Dendritic cell treated with granulocyte-macrophage colony-stimulating factor and Interleukin-4, amounts not matched to agents 40 ng/mL and 50 ng/mL, for 4 days (primary cell): ENCODE measurements at regions not wholly inside any gene's neighbourhood (a gene's known extent, or its start where the extent isn't known, plus 50 kb on each side); places are given as distances from the start of the nearest gene placed in this dataset.

Experiments
- H3K27ac Mint-ChIP-seq: one replicate; pipeline ENCODE4 v1.8.0; 2022; ENCODE audit warnings: mild to moderate bottlenecking, mixed read lengths
- H3K27me3 Mint-ChIP-seq: one replicate; pipeline ENCODE4 v1.8.0; 2022; ENCODE audit warnings: mild to moderate bottlenecking, mixed read lengths
- H3K36me3 Mint-ChIP-seq: one replicate; pipeline ENCODE4 v1.8.0; 2022; ENCODE audit warnings: low read depth, mixed read lengths
- H3K4me1 Mint-ChIP-seq: one replicate; pipeline ENCODE4 v1.8.0; 2022; ENCODE audit warnings: low read depth, mixed read lengths
- H3K4me3 Mint-ChIP-seq: one replicate; pipeline ENCODE4 v1.8.0; 2022; ENCODE audit warnings: mild to moderate bottlenecking, moderate library complexity, mixed read lengths
- H3K9me3 Mint-ChIP-seq: one replicate; pipeline ENCODE4 v1.8.0; 2022; ENCODE audit warnings: mixed read lengths
- intact Hi-C: fragments of 100-400 bp; cut with micrococcal nuclease; formaldehyde crosslinking; loops from one replicate; pipeline ENCODE4 v1.15.0; 2022

GRCh38 chr4:144590020-144590419, 55.9 kb upstream of the HHIP start:
- peaks cover 10% of the 10 kb centered on the region for H3K9me3 Mint-ChIP-seq
- H3K27ac Mint-ChIP-seq, result no peak overlapping the region
- no peak overlapping the region for H3K4me3 Mint-ChIP-seq
- no peaks in the 10 kb centered on the region for H3K27me3 Mint-ChIP-seq
- intact Hi-C loops, result no loop called here
- H3K36me3 Mint-ChIP-seq, result no peaks in the 10 kb centered on the region
- H3K4me1 Mint-ChIP-seq, result no peaks in the 10 kb centered on the region

- intact Hi-C loops, result no loop called here
- Mint-ChIP-seq H3K4me3 (no peak overlapping the region), H3K27ac (no peak overlapping the region), H3K4me1 (no peaks in the 10 kb centered on the region), H3K9me3 (peaks cover 10% of the 10 kb centered on the region), H3K36me3 (no peaks in the 10 kb centered on the region), H3K27me3 (no peaks in the 10 kb centered on the region)
Measured at GRCh38 chr4:144591401-144591800, 54.6 kb upstream of the HHIP start.

GRCh38 chr4:144592264-144592663, 53.7 kb upstream of the HHIP start:
- H3K4me1 Mint-ChIP-seq, result no peaks in the 10 kb centered on the region
- H3K9me3 Mint-ChIP-seq, result peaks cover 8% of the 10 kb centered on the region
- H3K4me3 Mint-ChIP-seq, result no peak overlapping the region
- no peaks in the 10 kb centered on the region for H3K27me3 Mint-ChIP-seq
- no peaks in the 10 kb centered on the region for H3K36me3 Mint-ChIP-seq
- intact Hi-C loops, result no loop called here
- no peak overlapping the region for H3K27ac Mint-ChIP-seq

GRCh38 chr4:144594471-144594986, 51.4 kb upstream of the HHIP start:
- H3K4me3 Mint-ChIP-seq, result no peak overlapping the region
- no peaks in the 10 kb centered on the region for H3K4me1 Mint-ChIP-seq
- H3K27ac Mint-ChIP-seq, result no peak overlapping the region
- intact Hi-C loops, result no loop called here
- peaks cover under 1% of the 10 kb centered on the region for H3K9me3 Mint-ChIP-seq
- H3K36me3 Mint-ChIP-seq, result no peaks in the 10 kb centered on the region
- H3K27me3 Mint-ChIP-seq, result no peaks in the 10 kb centered on the region

GRCh38 chr4:144595681-144596080, 50.3 kb upstream of the HHIP start:
- H3K9me3 Mint-ChIP-seq, result peaks cover 12% of the 10 kb centered on the region
- no peaks in the 10 kb centered on the region for H3K4me1 Mint-ChIP-seq
- intact Hi-C loops, result no loop called here
- no peaks in the 10 kb centered on the region for H3K36me3 Mint-ChIP-seq
- no peaks in the 10 kb centered on the region for H3K27me3 Mint-ChIP-seq
- no peak overlapping the region for H3K27ac Mint-ChIP-seq
- no peak overlapping the region for H3K4me3 Mint-ChIP-seq
